A549 (cell line): ENCODE measurements at regions not wholly inside any gene's neighbourhood (a gene's known extent, or its start where the extent isn't known, plus 50 kb on each side); places are given as distances from the start of the nearest gene placed in this dataset.

Experiments used
- BHLHE40 ChIP-seq: IDR thresholded peaks from 2 replicates; pipeline ENCODE4 v1.6.1; 2012; ENCODE audit warnings: low read depth, low read length, inconsistent platforms
- CEBPB ChIP-seq, 2 experiments: fragments of >200 bp in 1 of 2; sonication (Bioruptor Twin) in 1 of 2; formaldehyde crosslinking in 1 of 2; IDR thresholded peaks; 2 replicates each; pipeline ENCODE4 v1.6.1; 2012 to 2016
- EP300 ChIP-seq, 2 experiments: fragments of >200 bp; sonication (Bioruptor Twin); formaldehyde crosslinking; IDR thresholded peaks; 2 replicates in 1 of 2; 3 replicates in 1 of 2; pipeline ENCODE4 v1.6.1; 2016 to 2017
- ESRRA ChIP-seq: fragments of 150-350 bp; IDR thresholded peaks from 2 replicates; pipeline ENCODE4 v1.6.1; 2014; ENCODE audit warnings: mild to moderate bottlenecking, low read length, borderline replicate concordance
- PHF8 ChIP-seq: fragments of 200-600 bp; sonication (generic); IDR thresholded peaks from 2 replicates; pipeline ENCODE4 v1.6.1; 2016; ENCODE audit warnings: low read depth, mild to moderate bottlenecking, antibody characterized with exemption, moderate library complexity, borderline replicate concordance
- POLR2A ChIP-seq: IDR thresholded peaks from 2 replicates; pipeline ENCODE4 v1.6.1; 2012; ENCODE audit warnings: mild to moderate bottlenecking, low read length
- RCOR1 ChIP-seq: fragments of 150-350 bp; IDR thresholded peaks from 2 replicates; pipeline ENCODE4 v1.6.1; 2014; ENCODE audit warnings: antibody characterized with exemption, low read length, low read depth
- TF ChIP-seq, protein P1 (sequence below): fragments of >200 bp; sonication (Bioruptor Twin); formaldehyde crosslinking; IDR thresholded peaks from 3 replicates; pipeline ENCODE4 v1.5.1; 2016
- TF ChIP-seq, protein P2 (sequence below): IDR thresholded peaks from 2 replicates; pipeline ENCODE4 v1.6.1; 2012
- TF ChIP-seq, protein P3 (sequence below): fragments of 200-600 bp; sonication (generic); IDR thresholded peaks from 2 replicates; pipeline ENCODE4 v1.6.1; 2016; ENCODE audit warnings: antibody characterized with exemption, mild to moderate bottlenecking, moderate library complexity
- TF ChIP-seq, protein P4 (sequence below): fragments of 250-450 bp; sonication (Bioruptor Pico); IDR thresholded peaks from 2 replicates; pipeline ENCODE4 v1.5.0; 2021; ENCODE audit warnings: mild to moderate bottlenecking, moderate library complexity, borderline replicate concordance

DNA sequence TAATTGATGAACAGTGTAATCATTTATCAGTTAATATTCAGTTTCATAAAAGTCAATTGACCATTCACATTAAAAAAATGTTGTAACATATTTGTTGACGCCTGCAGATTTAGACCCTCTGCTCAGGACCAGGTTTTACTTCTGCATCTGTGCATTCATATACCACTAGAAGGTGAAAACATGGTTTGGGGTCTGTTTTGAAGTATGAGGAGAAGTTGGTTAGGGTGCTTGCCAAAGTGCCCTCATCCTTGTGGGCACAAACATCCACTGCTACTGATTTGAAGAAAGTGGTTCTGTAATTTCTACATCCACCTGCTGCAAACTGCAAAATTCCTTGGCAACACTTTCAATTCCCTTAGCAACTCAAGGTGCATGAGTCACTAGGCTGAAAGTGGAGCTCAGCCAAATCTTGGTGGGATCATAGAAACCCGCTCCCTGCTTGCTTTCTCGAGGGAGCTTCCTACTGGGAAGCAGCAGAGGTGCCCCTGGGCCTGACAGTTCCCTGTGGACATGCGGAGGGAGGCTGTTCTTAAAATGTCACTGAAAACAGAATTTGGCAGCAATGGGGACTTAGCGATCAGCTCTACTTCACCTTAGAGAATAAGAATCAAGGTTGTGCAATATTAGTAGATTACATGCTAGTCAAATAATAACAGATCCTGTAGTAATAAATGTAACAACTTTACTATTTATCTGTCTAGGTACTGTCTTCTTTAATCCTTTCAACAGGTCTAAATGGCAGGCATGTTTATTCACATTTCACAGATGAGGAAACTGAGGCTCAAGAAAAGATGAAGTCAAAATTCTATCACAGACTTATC is 301.0 kb upstream of the TBL1XR1 start:
- TF ChIP-seq ESRRA (no peak), POLR2A (no peak), PHF8 (no peak), RCOR1 (no peak), EP300 (IDR thresholded peaks at IDR 0.05) (no peak), BHLHE40 (no peak), CEBPB (IDR thresholded peaks at IDR 0.05) (peak; percentile 40 to 60; a peak in 2 of 4 replicates)
- TF ChIP-seq, protein P1, sequence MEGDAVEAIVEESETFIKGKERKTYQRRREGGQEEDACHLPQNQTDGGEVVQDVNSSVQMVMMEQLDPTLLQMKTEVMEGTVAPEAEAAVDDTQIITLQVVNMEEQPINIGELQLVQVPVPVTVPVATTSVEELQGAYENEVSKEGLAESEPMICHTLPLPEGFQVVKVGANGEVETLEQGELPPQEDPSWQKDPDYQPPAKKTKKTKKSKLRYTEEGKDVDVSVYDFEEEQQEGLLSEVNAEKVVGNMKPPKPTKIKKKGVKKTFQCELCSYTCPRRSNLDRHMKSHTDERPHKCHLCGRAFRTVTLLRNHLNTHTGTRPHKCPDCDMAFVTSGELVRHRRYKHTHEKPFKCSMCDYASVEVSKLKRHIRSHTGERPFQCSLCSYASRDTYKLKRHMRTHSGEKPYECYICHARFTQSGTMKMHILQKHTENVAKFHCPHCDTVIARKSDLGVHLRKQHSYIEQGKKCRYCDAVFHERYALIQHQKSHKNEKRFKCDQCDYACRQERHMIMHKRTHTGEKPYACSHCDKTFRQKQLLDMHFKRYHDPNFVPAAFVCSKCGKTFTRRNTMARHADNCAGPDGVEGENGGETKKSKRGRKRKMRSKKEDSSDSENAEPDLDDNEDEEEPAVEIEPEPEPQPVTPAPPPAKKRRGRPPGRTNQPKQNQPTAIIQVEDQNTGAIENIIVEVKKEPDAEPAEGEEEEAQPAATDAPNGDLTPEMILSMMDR: no peak
- TF ChIP-seq, protein P2, sequence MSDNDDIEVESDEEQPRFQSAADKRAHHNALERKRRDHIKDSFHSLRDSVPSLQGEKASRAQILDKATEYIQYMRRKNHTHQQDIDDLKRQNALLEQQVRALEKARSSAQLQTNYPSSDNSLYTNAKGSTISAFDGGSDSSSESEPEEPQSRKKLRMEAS: no peak
- TF ChIP-seq, protein P3, sequence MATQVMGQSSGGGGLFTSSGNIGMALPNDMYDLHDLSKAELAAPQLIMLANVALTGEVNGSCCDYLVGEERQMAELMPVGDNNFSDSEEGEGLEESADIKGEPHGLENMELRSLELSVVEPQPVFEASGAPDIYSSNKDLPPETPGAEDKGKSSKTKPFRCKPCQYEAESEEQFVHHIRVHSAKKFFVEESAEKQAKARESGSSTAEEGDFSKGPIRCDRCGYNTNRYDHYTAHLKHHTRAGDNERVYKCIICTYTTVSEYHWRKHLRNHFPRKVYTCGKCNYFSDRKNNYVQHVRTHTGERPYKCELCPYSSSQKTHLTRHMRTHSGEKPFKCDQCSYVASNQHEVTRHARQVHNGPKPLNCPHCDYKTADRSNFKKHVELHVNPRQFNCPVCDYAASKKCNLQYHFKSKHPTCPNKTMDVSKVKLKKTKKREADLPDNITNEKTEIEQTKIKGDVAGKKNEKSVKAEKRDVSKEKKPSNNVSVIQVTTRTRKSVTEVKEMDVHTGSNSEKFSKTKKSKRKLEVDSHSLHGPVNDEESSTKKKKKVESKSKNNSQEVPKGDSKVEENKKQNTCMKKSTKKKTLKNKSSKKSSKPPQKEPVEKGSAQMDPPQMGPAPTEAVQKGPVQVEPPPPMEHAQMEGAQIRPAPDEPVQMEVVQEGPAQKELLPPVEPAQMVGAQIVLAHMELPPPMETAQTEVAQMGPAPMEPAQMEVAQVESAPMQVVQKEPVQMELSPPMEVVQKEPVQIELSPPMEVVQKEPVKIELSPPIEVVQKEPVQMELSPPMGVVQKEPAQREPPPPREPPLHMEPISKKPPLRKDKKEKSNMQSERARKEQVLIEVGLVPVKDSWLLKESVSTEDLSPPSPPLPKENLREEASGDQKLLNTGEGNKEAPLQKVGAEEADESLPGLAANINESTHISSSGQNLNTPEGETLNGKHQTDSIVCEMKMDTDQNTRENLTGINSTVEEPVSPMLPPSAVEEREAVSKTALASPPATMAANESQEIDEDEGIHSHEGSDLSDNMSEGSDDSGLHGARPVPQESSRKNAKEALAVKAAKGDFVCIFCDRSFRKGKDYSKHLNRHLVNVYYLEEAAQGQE: no peak
- TF ChIP-seq, protein P4, sequence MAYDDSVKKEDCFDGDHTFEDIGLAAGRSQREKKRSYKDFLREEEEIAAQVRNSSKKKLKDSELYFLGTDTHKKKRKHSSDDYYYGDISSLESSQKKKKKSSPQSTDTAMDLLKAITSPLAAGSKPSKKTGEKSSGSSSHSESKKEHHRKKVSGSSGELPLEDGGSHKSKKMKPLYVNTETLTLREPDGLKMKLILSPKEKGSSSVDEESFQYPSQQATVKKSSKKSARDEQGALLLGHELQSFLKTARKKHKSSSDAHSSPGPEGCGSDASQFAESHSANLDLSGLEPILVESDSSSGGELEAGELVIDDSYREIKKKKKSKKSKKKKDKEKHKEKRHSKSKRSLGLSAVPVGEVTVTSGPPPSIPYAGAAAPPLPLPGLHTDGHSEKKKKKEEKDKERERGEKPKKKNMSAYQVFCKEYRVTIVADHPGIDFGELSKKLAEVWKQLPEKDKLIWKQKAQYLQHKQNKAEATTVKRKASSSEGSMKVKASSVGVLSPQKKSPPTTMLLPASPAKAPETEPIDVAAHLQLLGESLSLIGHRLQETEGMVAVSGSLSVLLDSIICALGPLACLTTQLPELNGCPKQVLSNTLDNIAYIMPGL (CRISPR knock-in tag): no peak
